Ovary (tissue), 7 donors: ENCODE measurements at regions not wholly inside any gene's neighbourhood (a gene's known extent, or its start where the extent isn't known, plus 50 kb on each side); places are given as distances from the start of the nearest gene placed in this dataset.

ENCODE experiments used
- DNase-seq, 5 donors: peaks; one replicate each; pipeline ENCODE4 v3.0.0-alpha.2; 2019 to 2020
- H3K27ac ChIP-seq, 2 donors: fragments of 200-600 bp; one replicate each; pipeline versions ENCODE4 v1.5.1 to v1.8.0; 2019 to 2022
- H3K27me3 ChIP-seq: fragments of 200-600 bp; one replicate; pipeline ENCODE4 v1.8.0; 2022
- H3K36me3 ChIP-seq: fragments of 200-600 bp; sonication (generic); one replicate; pipeline ENCODE4 v1.5.1; 2019
- H3K4me1 ChIP-seq: one replicate; pipeline ENCODE4 v1.8.1; 2013; ENCODE audit warnings: mild to moderate bottlenecking, moderate library complexity; ENCODE audit not compliant: insufficient read depth
- H3K4me3 ChIP-seq: fragments of 200-600 bp; sonication (generic); one replicate; pipeline ENCODE4 v1.5.1; 2017
- H3K9me3 ChIP-seq, 2 donors: fragments of 200-600 bp in 1 of 2; sonication (generic) in 1 of 2; one replicate each; pipeline versions ENCODE4 v1.5.1 to v1.8.1; 2013 to 2019; ENCODE audit warnings: mild to moderate bottlenecking in 1 of 2, moderate library complexity in 1 of 2
- CTCF ChIP-seq, 3 donors: fragments of 450-650 bp in 2 of 3; fragments of 200-600 bp in 1 of 3; IDR thresholded peaks; one replicate each; pipeline versions ENCODE4 v1.5.1 to v1.8.0; 2016 to 2022; ENCODE audit warnings: antibody characterized with exemption in 3 of 3, mild to moderate bottlenecking in 1 of 3
- EP300 ChIP-seq: sonication (generic); formaldehyde crosslinking; IDR thresholded peaks from one replicate; pipeline ENCODE4 v1.6.1; 2017; ENCODE audit warnings: antibody characterized with exemption
- POLR2A ChIP-seq: fragments of 450-650 bp; IDR thresholded peaks from one replicate; pipeline ENCODE4 v1.6.1; 2017; ENCODE audit warnings: antibody characterized with exemption, mild to moderate bottlenecking, moderate library complexity
- WGBS, 3 donors: extraction: QIAGEN DNeasy Blood & Tissue Kit in 1 of 3; methylation state at CpG; one replicate each; pipeline versions ENCODE4 v1.1.5 to v1.1.7; 2013 to 2017; 5-methylcytosine and 5-hydroxymethylcytosine counted together
- intact Hi-C, 4 donors: fragments of 100-400 bp; cut with DNase I; formaldehyde crosslinking; loops; one replicate each; pipeline versions ENCODE4 v1.11.0 to v1.15.1; 2022 to 2023
- donor health status: DM: no; HTN: no; CAD: no; lungs with moderate emphysema.
- donor health status: DM: no; HTN: no; CAD: no.
- donor health status: Bipolar disorder and iron deficiency.
- donor health status: DM: no; HTN: no; CAD: no.
- donor health status: DM: yes; HTN: yes; CAD: no.

DNA sequence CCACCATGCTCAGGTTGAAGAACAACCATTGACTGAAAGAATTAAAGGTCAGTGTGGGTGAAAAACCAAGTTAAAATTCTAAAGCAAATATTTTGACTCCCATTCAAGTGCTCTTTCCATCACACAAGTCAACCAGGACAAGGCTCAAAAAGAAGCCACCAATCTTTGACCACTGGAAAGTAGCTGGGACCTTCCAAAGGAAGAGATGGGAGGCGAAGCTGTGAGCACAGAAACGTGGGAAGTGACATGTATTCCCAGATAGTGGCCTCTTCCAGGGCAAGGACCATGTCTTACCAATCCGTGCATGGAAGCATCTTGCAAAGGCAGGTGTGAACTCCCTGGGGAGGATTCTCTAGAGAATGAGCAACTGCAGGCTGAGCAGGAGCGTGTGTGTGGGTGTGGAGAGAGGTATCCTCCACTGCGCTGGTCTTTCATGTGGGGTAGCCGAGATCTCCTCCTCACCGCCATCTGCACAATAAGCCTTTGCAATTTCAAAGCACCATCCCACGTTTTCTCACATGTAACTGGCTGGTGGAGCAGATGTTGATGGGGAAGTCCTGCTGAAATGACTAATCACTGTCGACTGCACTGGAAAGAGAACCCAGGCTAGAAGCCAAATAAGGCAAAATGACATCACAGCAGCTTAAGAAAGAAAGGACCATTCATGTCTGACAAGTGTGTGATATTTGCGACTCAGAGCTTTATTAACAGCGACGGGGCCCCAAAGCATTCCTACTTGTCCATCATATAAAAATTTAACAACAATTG lies 189.4 kb upstream of the RREB1 start:
- TF ChIP-seq EP300 (no peak), CTCF (IDR thresholded peaks at IDR 0.05) (no peak), POLR2A (no peak)

DNA sequence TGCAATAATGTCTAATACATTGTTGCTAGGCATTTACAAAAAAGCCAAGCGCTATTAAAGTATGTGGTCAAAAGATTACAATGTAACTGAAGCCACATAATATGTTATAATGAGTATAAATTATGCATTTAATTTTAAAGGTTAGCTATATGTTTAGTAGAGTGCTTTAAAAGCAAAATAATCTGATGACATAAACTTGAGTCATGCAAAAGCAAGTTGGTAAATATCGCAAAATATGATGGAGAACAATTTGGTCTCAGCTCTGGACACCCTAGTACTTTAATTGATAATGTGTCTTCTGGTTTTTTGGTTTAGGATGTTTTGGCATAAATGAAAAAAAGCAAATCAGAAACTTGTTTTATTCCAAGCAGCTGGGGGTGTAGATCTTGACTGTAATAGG lies 188.6 kb upstream of the RREB1 start:
- Histone ChIP-seq H3K4me3 (no peak overlapping the region), H3K36me3 (no peaks in the 10 kb centered on the region), H3K4me1 (peaks cover 2% of the 10 kb centered on the region), H3K27me3 (no peaks in the 10 kb centered on the region), H3K27ac (no peak overlapping the region), H3K9me3 (no peaks in the 10 kb centered on the region)
- TF ChIP-seq POLR2A (no peak), CTCF (IDR thresholded peaks at IDR 0.05) (no peak), EP300 (no peak)
- 90 to 96% (median 96%) methylated on average over 2 of the region's 2 CpGs for WGBS, 3 donors
- intact Hi-C loops, result no loop called here
- DNase-seq, result no peak

More for the DNA sequence above, 189.4 kb upstream of the RREB1 start:
- no peaks in the 10 kb centered on the region for H3K9me3 ChIP-seq
- no peaks in the 10 kb centered on the region for H3K27me3 ChIP-seq
- H3K4me1 ChIP-seq, result peaks cover 2% of the 10 kb centered on the region
- intact Hi-C loops, result no loop called here
- no peak overlapping the region for H3K27ac ChIP-seq
- whole genome bisulfite sequencing, 3 donors, result 64 to 72% (median 71%) methylated on average over 12 of the region's 12 CpGs
- DNase-seq, result no peak
- H3K4me3 ChIP-seq, result no peak overlapping the region
- H3K36me3 ChIP-seq, result no peaks in the 10 kb centered on the region

DNA sequence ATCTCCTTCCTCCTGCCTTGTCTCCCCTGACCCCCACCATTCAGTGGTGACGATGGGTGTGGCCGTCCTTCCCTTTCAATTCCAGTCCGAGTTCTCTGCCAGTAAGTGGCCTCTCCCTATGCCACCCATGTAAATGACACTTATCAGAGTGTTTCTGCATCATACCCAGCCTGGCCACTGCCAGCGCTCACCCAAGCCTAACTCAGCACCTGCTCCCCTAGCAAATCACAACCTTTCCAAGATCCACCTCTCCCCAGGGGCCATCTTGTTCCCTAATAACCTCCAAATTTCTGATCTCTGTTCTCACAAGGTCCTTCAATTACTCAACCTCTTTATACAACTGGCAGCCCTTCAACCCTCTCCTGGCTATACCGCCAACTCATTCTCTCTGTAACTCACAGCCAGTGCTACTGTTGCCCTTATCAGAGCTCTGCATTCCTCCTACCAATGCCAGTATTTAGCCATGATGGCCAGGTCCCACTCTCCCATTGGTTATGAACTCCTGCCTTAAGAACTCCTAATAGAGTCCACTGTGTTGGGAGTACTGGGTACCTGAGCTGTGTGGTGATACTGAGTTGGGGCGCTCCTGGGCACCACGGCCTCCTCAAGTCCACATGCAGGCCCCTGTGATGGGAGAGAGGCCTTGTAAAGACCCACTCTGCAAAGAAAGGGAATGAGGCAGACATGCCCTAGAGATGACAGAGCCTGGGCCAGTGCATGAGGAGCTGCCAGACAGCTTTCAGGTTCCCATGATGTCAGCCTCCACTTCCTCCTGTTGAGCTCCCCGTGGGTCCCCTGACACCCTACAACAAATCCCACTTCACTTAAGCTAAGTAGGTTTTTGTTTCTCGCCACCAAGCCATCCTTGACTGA lies 187.4 kb upstream of the RREB1 start:
- Histone ChIP-seq H3K36me3 (no peaks in the 10 kb centered on the region), H3K9me3 (no peaks in the 10 kb centered on the region), H3K4me3 (no peak overlapping the region), H3K27ac (no peak overlapping the region), H3K4me1 (peaks cover 2% of the 10 kb centered on the region), H3K27me3 (no peaks in the 10 kb centered on the region)
- WGBS, 3 donors, result 78 to 86% (median 82%) methylated on average over 9 of the region's 9 CpGs
- TF ChIP-seq CTCF (IDR thresholded peaks at IDR 0.05) (no peak), EP300 (no peak), POLR2A (no peak)
- DNase-seq, result no peak
- intact Hi-C loops, result no loop called here

- H3K4me1 ChIP-seq, result peaks cover 2% of the 10 kb centered on the region
- DNase-seq, result no peak
- H3K27ac ChIP-seq, result no peak overlapping the region
Observed at GRCh38 chr6:6920987-6921313, 186.8 kb upstream of the RREB1 start.

GRCh38 chr6:6922166-6922565 lies 185.6 kb upstream of the RREB1 start:
- H3K4me3 ChIP-seq, result no peak overlapping the region
- DNase-seq, result no peak
- TF ChIP-seq CTCF (IDR thresholded peaks at IDR 0.05) (no peak), EP300 (no peak), POLR2A (no peak)
- no peak overlapping the region for H3K27ac ChIP-seq
- H3K4me1 ChIP-seq, result no peaks in the 10 kb centered on the region
- WGBS, 3 donors, result 83 to 92% (median 89%) methylated on average over 1 of the region's 1 CpG
- intact Hi-C loops, result no loop called here
- no peaks in the 10 kb centered on the region for H3K27me3 ChIP-seq
- no peaks in the 10 kb centered on the region for H3K9me3 ChIP-seq
- no peaks in the 10 kb centered on the region for H3K36me3 ChIP-seq

More at GRCh38 chr6:6920987-6921313, 186.8 kb upstream of the RREB1 start:
- H3K9me3 ChIP-seq, result no peaks in the 10 kb centered on the region
- intact Hi-C loops, result no loop called here
- no peak overlapping the region for H3K4me3 ChIP-seq
- no peaks in the 10 kb centered on the region for H3K27me3 ChIP-seq
- WGBS, 3 donors, result 83 to 86% (median 83%) methylated on average over 7 of the region's 7 CpGs
- no peak for TF ChIP-seq POLR2A
- no peaks in the 10 kb centered on the region for H3K36me3 ChIP-seq
